Neural cell (in vitro differentiated cells): ENCODE measurements at regions not wholly inside any gene's neighbourhood (a gene's known extent, or its start where the extent isn't known, plus 50 kb on each side); places are given as distances from the start of the nearest gene placed in this dataset.

ENCODE experiments used
- RAD21 ChIP-seq: fragments of 450-650 bp; conservative IDR thresholded peaks from 2 replicates; pipeline ENCODE4 v1.6.1; 2014; ENCODE audit warnings: antibody characterized with exemption, mild to moderate bottlenecking, moderate library complexity
- TF ChIP-seq, protein P1 (sequence below): fragments of 450-650 bp; IDR thresholded peaks from 2 replicates; pipeline ENCODE4 v1.5.1; 2014; ENCODE audit warnings: antibody characterized with exemption, mild to moderate bottlenecking, moderate library complexity; ENCODE audit not compliant: poor library complexity, severe bottlenecking

DNA sequence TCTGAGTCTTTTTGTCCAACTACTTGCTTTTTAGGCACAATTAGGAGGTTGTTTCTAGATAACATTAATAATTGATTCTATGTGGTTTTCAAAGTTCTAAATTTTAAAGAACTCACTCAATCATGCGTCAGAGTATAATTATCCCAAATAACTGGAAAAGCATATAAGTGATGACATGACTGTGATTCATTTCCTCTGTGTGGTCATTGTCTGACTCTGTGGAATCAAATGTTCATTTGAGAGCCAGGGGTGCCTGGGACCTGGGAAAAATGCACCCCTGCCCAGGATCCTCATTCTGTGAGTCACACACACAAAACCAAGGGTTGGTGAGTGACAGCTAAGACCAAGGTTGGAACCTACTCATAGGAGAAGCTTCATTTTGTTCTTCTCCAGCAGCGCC is 127.1 kb upstream of the MLIP start:
- TF ChIP-seq, protein P1, sequence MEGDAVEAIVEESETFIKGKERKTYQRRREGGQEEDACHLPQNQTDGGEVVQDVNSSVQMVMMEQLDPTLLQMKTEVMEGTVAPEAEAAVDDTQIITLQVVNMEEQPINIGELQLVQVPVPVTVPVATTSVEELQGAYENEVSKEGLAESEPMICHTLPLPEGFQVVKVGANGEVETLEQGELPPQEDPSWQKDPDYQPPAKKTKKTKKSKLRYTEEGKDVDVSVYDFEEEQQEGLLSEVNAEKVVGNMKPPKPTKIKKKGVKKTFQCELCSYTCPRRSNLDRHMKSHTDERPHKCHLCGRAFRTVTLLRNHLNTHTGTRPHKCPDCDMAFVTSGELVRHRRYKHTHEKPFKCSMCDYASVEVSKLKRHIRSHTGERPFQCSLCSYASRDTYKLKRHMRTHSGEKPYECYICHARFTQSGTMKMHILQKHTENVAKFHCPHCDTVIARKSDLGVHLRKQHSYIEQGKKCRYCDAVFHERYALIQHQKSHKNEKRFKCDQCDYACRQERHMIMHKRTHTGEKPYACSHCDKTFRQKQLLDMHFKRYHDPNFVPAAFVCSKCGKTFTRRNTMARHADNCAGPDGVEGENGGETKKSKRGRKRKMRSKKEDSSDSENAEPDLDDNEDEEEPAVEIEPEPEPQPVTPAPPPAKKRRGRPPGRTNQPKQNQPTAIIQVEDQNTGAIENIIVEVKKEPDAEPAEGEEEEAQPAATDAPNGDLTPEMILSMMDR = no peak
- TF ChIP-seq RAD21 = no peak
